GM23338 (cell line): ENCODE measurements at regions not wholly inside any gene's neighbourhood (a gene's known extent, or its start where the extent isn't known, plus 50 kb on each side); places are given as distances from the start of the nearest gene placed in this dataset.

Source experiments
- ATAC-seq: fragments of 200-7000 bp; cut with Tn5 transposase; 3 replicates; pipeline ENCODE4 v1.9.1; 2020
- DNase-seq: peaks from one replicate; pipeline ENCODE4 v3.0.0-alpha.2; 2015; ENCODE audit warnings: low spot score
- H2AFZ ChIP-seq: fragments of 200-600 bp; sonication (generic); 2 replicates; pipeline ENCODE4 v1.8.0; 2016; ENCODE audit warnings: antibody characterized with exemption, mild to moderate bottlenecking, moderate library complexity
- H3F3A ChIP-seq: fragments of 200-600 bp; sonication (generic); replicated peaks from 2 replicates; pipeline ENCODE4 v1.8.0; 2017; ENCODE audit warnings: antibody characterized with exemption, mixed run types, low read depth
- H3K27ac ChIP-seq: fragments of 200-600 bp; sonication (generic); 2 replicates; pipeline ENCODE4 v1.6.1; 2016; ENCODE audit warnings: low read depth
- H3K27me3 ChIP-seq: fragments of 200-600 bp; sonication (generic); 2 replicates; pipeline ENCODE4 v1.8.0; 2016; ENCODE audit warnings: mild to moderate bottlenecking, mixed run types, moderate library complexity; ENCODE audit not compliant: insufficient read depth
- H3K36me3 ChIP-seq: fragments of 200-600 bp; sonication (generic); 2 replicates; pipeline ENCODE4 v1.8.0; 2016; ENCODE audit warnings: mild to moderate bottlenecking; ENCODE audit not compliant: insufficient read depth
- H3K4me1 ChIP-seq: fragments of 200-600 bp; sonication (generic); 2 replicates; pipeline ENCODE4 v1.8.0; 2016; ENCODE audit warnings: mild to moderate bottlenecking, moderate library complexity; ENCODE audit not compliant: insufficient read depth
- H3K4me2 ChIP-seq: fragments of 200-600 bp; sonication (generic); 2 replicates; pipeline ENCODE4 v1.7.1; 2017; ENCODE audit warnings: mixed run types
- H3K4me3 ChIP-seq: fragments of 200-600 bp; sonication (generic); 2 replicates; pipeline ENCODE4 v1.6.1; 2016; ENCODE audit warnings: mixed run types
- H3K79me2 ChIP-seq: fragments of 200-600 bp; sonication (generic); replicated peaks from 2 replicates; pipeline ENCODE4 v1.8.0; 2017; ENCODE audit warnings: mild to moderate bottlenecking; ENCODE audit not compliant: insufficient read depth
- H3K9me2 ChIP-seq: fragments of 200-600 bp; sonication (generic); 2 replicates; pipeline ENCODE4 v1.8.0; 2017; ENCODE audit not compliant: insufficient read depth
- H4K20me1 ChIP-seq: fragments of 200-600 bp; sonication (generic); replicated peaks from 2 replicates; pipeline ENCODE4 v1.8.0; 2017; ENCODE audit warnings: mild to moderate bottlenecking; ENCODE audit not compliant: insufficient read depth
- H3K27ac Mint-ChIP-seq: 2 replicates; pipeline ENCODE4 v1.8.0; 2020; ENCODE audit warnings: inconsistent platforms, mild to moderate bottlenecking, moderate library complexity, mixed read lengths
- H3K27me3 Mint-ChIP-seq: 3 replicates; pipeline ENCODE4 v1.8.0; 2022; ENCODE audit warnings: low read depth, mild to moderate bottlenecking, moderate library complexity, mixed read lengths, inconsistent platforms; ENCODE audit not compliant: insufficient read depth, poor library complexity
- H3K36me3 Mint-ChIP-seq: 3 replicates; pipeline ENCODE4 v1.8.0; 2021; ENCODE audit warnings: low read depth, mild to moderate bottlenecking, inconsistent platforms, moderate library complexity, mixed read lengths
- H3K4me1 Mint-ChIP-seq: 3 replicates; pipeline ENCODE4 v1.8.0; 2020; ENCODE audit warnings: mild to moderate bottlenecking, inconsistent platforms, mixed read lengths
- H3K4me3 Mint-ChIP-seq: 3 replicates; pipeline ENCODE4 v1.8.0; 2021; ENCODE audit warnings: moderate library complexity, mild to moderate bottlenecking, inconsistent platforms, mixed read lengths
- H3K9me3 Mint-ChIP-seq: 3 replicates; pipeline ENCODE4 v1.8.0; 2020; ENCODE audit warnings: moderate library complexity, mild to moderate bottlenecking, inconsistent platforms, mixed read lengths
- CREB1 ChIP-seq: fragments of 250-450 bp; sonication (Bioruptor Pico); IDR thresholded peaks from 2 replicates; pipeline ENCODE4 v1.5.0; 2020; ENCODE audit warnings: low read depth, mild to moderate bottlenecking, moderate library complexity
- CTCF ChIP-seq, 2 experiments: fragments of 200-600 bp in 1 of 2; sonication (generic) in 1 of 2; conservative IDR thresholded peaks; 2 replicates each; pipeline versions ENCODE4 v1.5.1 to v1.6.1; 2016 to 2017; ENCODE audit warnings: antibody characterized with exemption in 2 of 2, low read depth in 2 of 2, mild to moderate bottlenecking in 2 of 2, moderate library complexity in 1 of 2
- ETS1 ChIP-seq: IDR thresholded peaks from 2 replicates; pipeline ENCODE4 v1.6.1; 2016; ENCODE audit warnings: antibody characterized with exemption
- EZH2 ChIP-seq: fragments of 200-600 bp; sonication (generic); IDR thresholded peaks from one replicate; pipeline ENCODE4 v1.8.0; 2017; ENCODE audit warnings: antibody characterized with exemption, mild to moderate bottlenecking, low read depth; ENCODE audit not compliant: unreplicated experiment
- EZH2phosphoT487 ChIP-seq: fragments of 200-600 bp; sonication (generic); IDR thresholded peaks from one replicate; pipeline ENCODE4 v1.8.1; 2018; ENCODE audit warnings: antibody characterized with exemption; ENCODE audit not compliant: unreplicated experiment
- JUNB ChIP-seq: IDR thresholded peaks from one replicate; pipeline ENCODE4 v1.6.1; 2016; ENCODE audit warnings: antibody characterized with exemption; ENCODE audit not compliant: unreplicated experiment
- NANOG ChIP-seq: IDR thresholded peaks from 2 replicates; pipeline ENCODE4 v1.6.1; 2016; ENCODE audit warnings: antibody characterized with exemption, borderline replicate concordance
- POLR2AphosphoS5 ChIP-seq: IDR thresholded peaks from 2 replicates; pipeline ENCODE4 v1.6.1; 2016; ENCODE audit warnings: antibody characterized with exemption, low read depth
- REST ChIP-seq: IDR thresholded peaks from one replicate; pipeline ENCODE4 v1.6.1; 2018; ENCODE audit warnings: antibody characterized with exemption; ENCODE audit not compliant: unreplicated experiment
- STAT1 ChIP-seq: IDR thresholded peaks from one replicate; pipeline ENCODE4 v1.6.1; 2016; ENCODE audit warnings: antibody characterized with exemption; ENCODE audit not compliant: unreplicated experiment
- ZNF114 ChIP-seq: fragments of 250-450 bp; sonication (Bioruptor Pico); IDR thresholded peaks from 2 replicates; pipeline ENCODE4 v1.5.0; 2020; ENCODE audit warnings: mild to moderate bottlenecking, moderate library complexity
- ZNF331 ChIP-seq: fragments of 250-450 bp; sonication (Bioruptor Pico); IDR thresholded peaks from 2 replicates; pipeline ENCODE4 v1.5.0; 2020; ENCODE audit warnings: low read depth, mild to moderate bottlenecking, moderate library complexity
- ZNF462 ChIP-seq: fragments of 250-450 bp; sonication (Bioruptor Pico); IDR thresholded peaks from 2 replicates; pipeline ENCODE4 v1.5.0; 2020; ENCODE audit warnings: mild to moderate bottlenecking, moderate library complexity

GRCh38 chr9:18385696-18386490 is 88.1 kb upstream of the ADAMTSL1 start (continued):
- TF ChIP-seq ZNF114 = no peak

GRCh38 chr9:18390393-18390792 is 83.6 kb upstream of the ADAMTSL1 start:
- Mint-ChIP-seq H3K36me3 (no peaks in the 10 kb centered on the region), H3K4me3 (no peak overlapping the region), H3K4me1 (peaks cover 8% of the 10 kb centered on the region; the same call in 2 of the 3 replicates), H3K27ac (no peak overlapping the region), H3K27me3 (no peaks in the 10 kb centered on the region), H3K9me3 (no peaks in the 10 kb centered on the region)
- no peaks in the 10 kb centered on the region for H3K27me3 ChIP-seq
- no peaks in the 10 kb centered on the region for H4K20me1 ChIP-seq
- 0 out of 2 replicates have a peak, but pooled peaks cover 3% of the 10 kb centered on the region for H3K9me2 ChIP-seq
- H3K79me2 ChIP-seq = no peaks in the 10 kb centered on the region
- no peak overlapping the region for H3K4me2 ChIP-seq
- DNase-seq (no peak), ATAC-seq (no peak)
- no peaks in the 10 kb centered on the region for H3K36me3 ChIP-seq
- H2AFZ ChIP-seq = peak overlapping the region; percentile 40; the same call in 1 of the 2 replicates
- H3F3A ChIP-seq = no peaks in the 10 kb centered on the region
- no peaks in the 10 kb centered on the region for H3K4me1 ChIP-seq
- H3K27ac ChIP-seq = no peak overlapping the region
- no peak overlapping the region for H3K4me3 ChIP-seq
- TF ChIP-seq POLR2AphosphoS5 (no peak), ZNF331 (CRISPR knock-in tag) (no peak), CTCF (conservative IDR thresholded peaks at IDR 0.05; ENCODE audit: low read depth in 2 of 2) (no peak), JUNB (no peak), EZH2phosphoT487 (no peak), EZH2 (no peak), REST (no peak), ETS1 (no peak), CREB1 (CRISPR knock-in tag) (no peak), STAT1 (no peak), ZNF462 (no peak), NANOG (no peak)
